CD4-positive, alpha-beta T cell treated with Interleukin-4 for 4 hours (primary cell): ENCODE measurements at regions not wholly inside any gene's neighbourhood (a gene's known extent, or its start where the extent isn't known, plus 50 kb on each side); places are given as distances from the start of the nearest gene placed in this dataset.
"Not testable (repeated sequence)": the region's sequence is repeated elsewhere in the genome, so short reads cannot be mapped to it uniquely, and the experiment has no call there.

ENCODE experiments used
- DNase-seq: peaks from one replicate; pipeline ENCODE4 v3.0.0-alpha.2; 2020

GRCh38 chr15:84550503-84550902, 50.3 kb upstream of the ZSCAN2 start:
- DNase-seq, result not testable (repeated sequence)
